Left ventricle myocardium inferior (tissue), 1 donor: ENCODE measurements at regions not wholly inside any gene's neighbourhood (a gene's known extent, or its start where the extent isn't known, plus 50 kb on each side); places are given as distances from the start of the nearest gene placed in this dataset.

ENCODE experiments used
- DNase-seq: peaks from one replicate; pipeline ENCODE4 v3.0.0-alpha.2; 2020
- H3K27ac ChIP-seq: fragments of 200-600 bp; replicated peaks from 2 replicates; pipeline ENCODE4 v1.8.0; 2021
- H3K27me3 ChIP-seq: fragments of 200-600 bp; 2 replicates; pipeline ENCODE4 v1.8.0; 2021; ENCODE audit warnings: low read depth
- H3K36me3 ChIP-seq: fragments of 200-600 bp; 2 replicates; pipeline ENCODE4 v1.8.0; 2021
- H3K4me1 ChIP-seq: fragments of 200-600 bp; 2 replicates; pipeline ENCODE4 v1.8.0; 2021
- H3K4me3 ChIP-seq: fragments of 200-600 bp; 2 replicates; pipeline ENCODE4 v1.8.0; 2021; ENCODE audit warnings: mild to moderate bottlenecking, moderate library complexity
- H3K9me3 ChIP-seq: fragments of 200-600 bp; replicated peaks from 2 replicates; pipeline ENCODE4 v1.8.0; 2021
- intact Hi-C: fragments of 100-400 bp; cut with micrococcal nuclease; formaldehyde crosslinking; loops from one replicate; pipeline ENCODE4 v1.11.0; 2022
- TF ChIP-seq, protein P1 (sequence below): fragments of 200-600 bp; IDR thresholded peaks from 2 replicates; pipeline ENCODE4 v1.8.0; 2021; ENCODE audit warnings: antibody characterized with exemption, mild to moderate bottlenecking, borderline replicate concordance
- donor health status: DM: no; HTN: yes; CAD: no; lungs with severe emphysema.

DNA sequence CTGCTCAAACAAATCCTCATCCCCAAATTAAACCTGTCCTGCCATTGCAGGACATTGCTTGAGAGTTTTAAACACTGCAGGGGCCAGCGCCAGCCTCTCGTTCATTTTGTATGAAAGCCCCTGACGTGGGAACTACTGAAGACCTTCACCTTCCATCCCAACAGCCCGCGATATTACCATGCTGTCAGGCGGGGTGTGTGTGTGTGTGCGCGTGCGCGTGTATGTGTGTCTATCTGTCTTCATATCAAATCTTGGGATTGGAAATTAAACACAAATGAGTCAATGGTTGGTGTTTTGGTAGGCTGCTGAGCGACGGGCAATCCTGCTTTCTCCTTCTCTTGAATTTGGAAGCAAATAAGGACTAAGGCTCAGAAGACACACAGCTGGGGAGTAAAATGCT, 776.9 kb downstream of the TBC1D22A start:
- no peaks in the 10 kb centered on the region for H3K36me3 ChIP-seq
- intact Hi-C loops: no loop called here
- DNase-seq: no peak
- H3K27ac ChIP-seq: no peak overlapping the region
- H3K9me3 ChIP-seq: peaks cover 16% of the 10 kb centered on the region
- peaks cover 6% of the 10 kb centered on the region for H3K4me1 ChIP-seq
- H3K27me3 ChIP-seq: peaks cover 22% of the 10 kb centered on the region
- TF ChIP-seq, protein P1, sequence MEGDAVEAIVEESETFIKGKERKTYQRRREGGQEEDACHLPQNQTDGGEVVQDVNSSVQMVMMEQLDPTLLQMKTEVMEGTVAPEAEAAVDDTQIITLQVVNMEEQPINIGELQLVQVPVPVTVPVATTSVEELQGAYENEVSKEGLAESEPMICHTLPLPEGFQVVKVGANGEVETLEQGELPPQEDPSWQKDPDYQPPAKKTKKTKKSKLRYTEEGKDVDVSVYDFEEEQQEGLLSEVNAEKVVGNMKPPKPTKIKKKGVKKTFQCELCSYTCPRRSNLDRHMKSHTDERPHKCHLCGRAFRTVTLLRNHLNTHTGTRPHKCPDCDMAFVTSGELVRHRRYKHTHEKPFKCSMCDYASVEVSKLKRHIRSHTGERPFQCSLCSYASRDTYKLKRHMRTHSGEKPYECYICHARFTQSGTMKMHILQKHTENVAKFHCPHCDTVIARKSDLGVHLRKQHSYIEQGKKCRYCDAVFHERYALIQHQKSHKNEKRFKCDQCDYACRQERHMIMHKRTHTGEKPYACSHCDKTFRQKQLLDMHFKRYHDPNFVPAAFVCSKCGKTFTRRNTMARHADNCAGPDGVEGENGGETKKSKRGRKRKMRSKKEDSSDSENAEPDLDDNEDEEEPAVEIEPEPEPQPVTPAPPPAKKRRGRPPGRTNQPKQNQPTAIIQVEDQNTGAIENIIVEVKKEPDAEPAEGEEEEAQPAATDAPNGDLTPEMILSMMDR: no peak
- no peak overlapping the region for H3K4me3 ChIP-seq

DNA sequence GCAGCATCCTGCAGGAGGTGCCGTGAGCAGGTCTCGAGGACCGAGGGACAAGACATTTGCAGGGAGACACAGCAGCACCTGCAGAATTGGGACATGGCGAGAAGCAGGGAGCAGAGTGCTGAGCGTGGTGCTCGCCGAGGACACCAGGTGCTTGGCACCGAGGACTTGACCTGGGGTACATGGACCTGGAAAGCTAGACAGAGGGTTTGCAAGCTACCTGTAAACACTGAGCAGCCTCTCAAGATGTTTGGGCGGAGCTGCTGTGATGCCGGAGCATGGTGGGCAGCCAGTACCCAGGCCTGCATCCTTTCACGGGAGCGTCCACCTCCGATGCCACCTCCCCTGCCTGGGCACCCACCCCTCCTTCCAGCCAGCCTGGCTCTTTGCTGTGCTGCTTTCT, 773.2 kb downstream of the TBC1D22A start:
- Histone ChIP-seq H3K36me3 (no peaks in the 10 kb centered on the region), H3K9me3 (peaks cover 16% of the 10 kb centered on the region), H3K4me1 (peaks cover 6% of the 10 kb centered on the region), H3K27ac (no peak overlapping the region), H3K4me3 (no peak overlapping the region), H3K27me3 (peaks cover 37% of the 10 kb centered on the region)
- no peak for DNase-seq
- intact Hi-C loops: no loop called here
- TF ChIP-seq, protein P1: no peak

DNA sequence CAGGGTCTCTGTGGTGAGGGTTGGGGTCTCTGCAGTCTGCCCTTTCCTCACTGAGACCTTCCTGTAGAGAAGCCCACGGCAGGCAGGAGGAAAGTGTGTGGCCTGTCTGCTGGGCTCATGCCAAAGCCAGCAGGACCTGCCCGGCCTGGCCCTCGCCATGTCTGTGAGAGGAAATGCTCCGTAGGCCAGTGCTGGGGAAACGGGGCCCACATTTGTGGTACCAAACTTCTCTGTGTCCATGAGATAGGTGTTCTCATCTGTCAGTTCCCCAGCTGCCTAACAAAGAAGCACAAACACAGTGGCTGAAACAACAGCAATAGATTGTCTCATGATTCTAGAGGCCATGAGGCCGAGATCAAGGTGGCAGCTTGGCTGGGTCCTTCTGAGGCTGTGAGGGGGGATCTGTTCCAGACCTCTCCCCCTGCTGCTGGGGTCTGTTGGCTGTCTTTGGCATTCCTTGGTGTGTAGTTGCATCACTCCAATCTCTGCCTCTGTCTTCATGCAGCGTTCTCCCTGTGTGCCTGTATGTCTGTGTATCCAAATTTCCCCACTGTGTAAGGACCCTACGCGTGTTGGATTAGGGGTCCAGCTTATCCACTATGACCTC, 772.5 kb downstream of the TBC1D22A start:
- Histone ChIP-seq H3K27ac (no peak overlapping the region), H3K9me3 (peaks cover 16% of the 10 kb centered on the region), H3K4me1 (peaks cover 6% of the 10 kb centered on the region), H3K4me3 (no peak overlapping the region), H3K36me3 (no peaks in the 10 kb centered on the region), H3K27me3 (peaks cover 41% of the 10 kb centered on the region)
- DNase-seq: no peak
- intact Hi-C loops: no loop called here
- TF ChIP-seq, protein P1: no peak

DNA sequence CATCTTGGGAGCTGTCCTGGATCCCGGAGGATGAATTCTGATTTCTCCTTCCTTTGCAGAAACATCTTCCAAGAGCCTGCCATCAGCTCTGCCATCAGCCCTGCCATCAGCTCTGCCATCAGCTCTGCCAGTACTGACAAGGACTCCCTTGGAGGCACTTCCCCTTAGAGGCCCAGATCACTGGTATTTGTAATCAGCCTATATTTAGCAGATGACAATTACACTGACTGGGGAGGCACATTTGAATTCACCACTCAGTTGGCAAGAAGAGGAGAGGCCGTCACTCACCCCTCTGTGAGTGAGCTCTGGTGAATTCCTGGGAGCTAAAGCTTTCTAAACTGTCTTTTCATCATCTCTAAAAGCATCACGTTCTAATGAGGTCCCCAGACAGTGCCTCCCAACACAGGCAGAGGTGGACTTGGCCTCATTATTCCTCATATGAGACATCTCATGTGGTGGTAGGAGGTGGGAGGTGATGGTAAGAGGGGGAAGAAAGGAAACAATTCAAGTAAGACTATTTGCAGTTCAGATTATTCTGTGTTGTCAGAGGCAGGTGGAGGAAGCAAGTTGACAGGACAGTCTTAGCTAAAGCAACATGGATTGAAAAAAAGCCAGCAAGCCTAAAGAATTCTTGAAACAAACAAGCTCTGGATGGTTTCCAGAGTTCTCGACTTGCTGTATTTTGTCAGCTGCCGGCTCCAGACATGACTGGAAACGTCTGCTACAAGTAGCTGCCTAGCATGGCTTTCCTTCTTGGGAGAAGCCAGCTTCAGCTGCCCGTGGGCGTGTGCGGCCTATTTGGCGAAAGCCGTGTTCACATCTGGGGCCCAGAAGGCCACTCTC, 771.7 kb downstream of the TBC1D22A start:
- Histone ChIP-seq H3K9me3 (peaks cover 16% of the 10 kb centered on the region), H3K27me3 (peaks cover 45% of the 10 kb centered on the region), H3K27ac (no peak overlapping the region), H3K4me3 (no peak overlapping the region), H3K36me3 (no peaks in the 10 kb centered on the region), H3K4me1 (peaks cover 6% of the 10 kb centered on the region)
- intact Hi-C loops: no loop called here
- TF ChIP-seq, protein P1: no peak
- DNase-seq: no peak

DNA sequence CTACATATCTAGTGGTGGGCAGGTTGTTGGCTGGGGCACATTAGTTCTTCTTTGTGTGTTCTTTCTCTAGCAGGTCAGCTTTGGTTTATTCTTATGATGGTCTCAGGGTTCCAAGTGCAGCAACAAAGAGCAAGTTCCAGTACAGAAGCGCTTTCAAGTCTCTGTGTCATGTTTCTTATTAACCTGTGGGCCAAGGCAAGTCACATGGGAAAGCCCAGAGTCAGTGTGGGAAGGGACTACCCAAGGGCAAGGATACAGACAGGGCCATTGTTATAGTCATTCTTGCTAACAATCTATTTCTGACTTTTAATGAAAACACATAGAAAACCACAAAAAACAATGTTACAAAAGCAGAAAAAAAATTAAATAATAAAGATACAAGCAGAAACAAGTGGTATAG, 754.6 kb downstream of the TBC1D22A start:
- TF ChIP-seq, protein P1: no peak
- H3K36me3 ChIP-seq: no peaks in the 10 kb centered on the region
- no peak overlapping the region for H3K27ac ChIP-seq
- no peak for DNase-seq
- H3K4me1 ChIP-seq: no peaks in the 10 kb centered on the region
- H3K4me3 ChIP-seq: no peak overlapping the region
- intact Hi-C loops: no loop called here
- H3K27me3 ChIP-seq: peaks cover 46% of the 10 kb centered on the region
- H3K9me3 ChIP-seq: peaks cover 6% of the 10 kb centered on the region
